Kidney glomerular epithelial cell (primary cell): ENCODE measurements at regions not wholly inside any gene's neighbourhood (a gene's known extent, or its start where the extent isn't known, plus 50 kb on each side); places are given as distances from the start of the nearest gene placed in this dataset.
"Not testable (repeated sequence)": the region's sequence is repeated elsewhere in the genome, so short reads cannot be mapped to it uniquely, and the experiment has no call there.

Experiments
- DNase-seq: peaks from one replicate; lab custom pipeline; 2025; lab: John Stamatoyannopoulos, UW

GRCh38 chr3:101138817-101139216, 145.6 kb upstream of the ABI3BP start:
- DNase-seq: no peak

- no peak for DNase-seq
These were observed 141.1 kb upstream of the ABI3BP start for GRCh38 chr3:101134331-101134730.

GRCh38 chr3:101133652-101134051, 140.4 kb upstream of the ABI3BP start:
- DNase-seq: no peak

GRCh38 chr3:101133197-101133596, 140.0 kb upstream of the ABI3BP start:
- DNase-seq: not testable (repeated sequence)

- DNase-seq: no peak
These were observed 138.5 kb upstream of the ABI3BP start for GRCh38 chr3:101131767-101132166.

GRCh38 chr3:101128786-101129185, 135.6 kb upstream of the ABI3BP start:
- DNase-seq: no peak

- DNase-seq: no peak
These were observed 134.8 kb upstream of the ABI3BP start for GRCh38 chr3:101128001-101128400.

- no peak for DNase-seq
These were observed 130.9 kb upstream of the ABI3BP start for GRCh38 chr3:101124125-101124524.

- no peak for DNase-seq
These were observed 129.9 kb upstream of the ABI3BP start for GRCh38 chr3:101123081-101123480.

- no peak for DNase-seq
These were observed 129.5 kb upstream of the ABI3BP start for GRCh38 chr3:101122681-101123080.

- DNase-seq: no peak
These were observed 126.8 kb upstream of the ABI3BP start for GRCh38 chr3:101120039-101120438.

GRCh38 chr3:101119535-101119934, 126.3 kb upstream of the ABI3BP start:
- peak; percentile 10 for DNase-seq

GRCh38 chr3:101117980-101118379, 124.8 kb upstream of the ABI3BP start:
- no peak for DNase-seq

GRCh38 chr3:101117465-101117864, 124.2 kb upstream of the ABI3BP start:
- DNase-seq: no peak

GRCh38 chr3:101110295-101110694, 117.1 kb upstream of the ABI3BP start:
- not testable (repeated sequence) for DNase-seq

- DNase-seq: no peak
These were observed 111.1 kb upstream of the ABI3BP start for GRCh38 chr3:101104321-101104720.

GRCh38 chr3:101102678-101103296, 109.6 kb upstream of the ABI3BP start:
- DNase-seq: no peak

- DNase-seq: no peak
These were observed 107.3 kb upstream of the ABI3BP start for GRCh38 chr3:101100361-101101009.

- DNase-seq: no peak
These were observed 106.6 kb upstream of the ABI3BP start for GRCh38 chr3:101099791-101100190.

- DNase-seq: no peak
These were observed 103.2 kb upstream of the ABI3BP start for GRCh38 chr3:101096444-101096843.

GRCh38 chr3:101095693-101096430, 102.6 kb upstream of the ABI3BP start:
- no peak for DNase-seq

GRCh38 chr3:101091489-101091888, 98.3 kb upstream of the ABI3BP start:
- DNase-seq: peak; percentile 26

- no peak for DNase-seq
These were observed 92.5 kb upstream of the ABI3BP start for GRCh38 chr3:101085752-101086151.
